NCI-H1105 (cell line): ENCODE measurements at regions not wholly inside any gene's neighbourhood (a gene's known extent, or its start where the extent isn't known, plus 50 kb on each side); places are given as distances from the start of the nearest gene placed in this dataset.

Source experiments
- DNase-seq: peaks from one replicate; lab custom pipeline; 2025; lab: John Stamatoyannopoulos, UW

DNA sequence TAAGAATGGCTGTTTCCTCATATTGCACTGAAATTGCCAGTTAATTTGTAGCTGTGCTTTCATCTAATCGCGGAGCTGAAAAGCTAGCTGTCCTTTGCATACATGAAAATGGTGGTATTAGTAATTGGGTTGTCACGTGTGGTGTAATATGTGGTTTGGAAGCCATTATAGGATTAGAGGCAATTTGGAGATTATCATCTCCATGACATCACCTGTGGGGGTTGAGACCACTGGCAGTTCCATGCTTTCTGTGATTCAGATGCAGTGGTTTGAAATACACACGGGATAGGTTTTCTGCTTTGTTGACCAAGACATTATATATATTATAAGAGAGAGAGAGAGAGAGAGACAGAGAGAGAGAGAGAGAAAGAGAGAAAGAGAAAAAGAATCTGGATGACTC is 180.8 kb downstream of the RAB11FIP2 start:
- DNase-seq, result no peak

DNA sequence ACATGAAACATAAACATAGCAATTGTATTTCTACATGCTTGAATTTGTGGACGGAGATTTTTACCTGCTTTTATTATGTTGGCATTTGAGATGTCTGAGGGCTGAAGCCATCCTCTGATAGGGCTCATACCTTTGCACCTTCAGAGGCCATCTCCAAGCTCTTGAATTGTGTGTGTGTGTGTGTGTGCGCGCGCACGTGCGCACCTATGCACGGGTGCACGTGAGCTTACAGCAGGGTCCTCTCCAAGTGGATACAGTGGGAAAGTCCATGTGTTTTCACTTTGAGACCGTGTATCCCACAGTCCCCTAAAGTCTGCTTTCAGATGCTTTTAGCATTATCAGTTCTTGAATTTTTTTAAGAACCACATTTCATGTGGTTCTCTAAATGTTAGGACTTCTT is 178.6 kb downstream of the RAB11FIP2 start:
- DNase-seq, result no peak

DNA sequence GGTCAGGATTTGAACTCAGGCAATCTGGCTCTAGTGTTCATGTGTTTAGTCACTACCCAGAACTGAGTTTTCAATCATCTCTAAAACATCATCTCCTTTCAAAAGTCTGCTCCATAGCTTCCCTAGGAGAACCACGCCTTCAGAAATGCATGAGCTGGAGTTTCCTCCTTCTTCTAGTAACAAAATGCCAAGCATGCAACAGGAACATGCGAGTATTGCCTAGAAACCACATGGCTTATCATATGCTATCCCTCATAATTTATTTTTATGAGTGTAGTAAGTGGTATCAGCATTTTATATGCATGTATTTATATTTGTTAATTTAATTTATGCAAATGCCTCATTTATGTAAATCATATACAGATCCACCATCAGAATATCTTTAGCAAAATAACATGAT is 170.9 kb downstream of the RAB11FIP2 start:
- DNase-seq, result no peak

DNA sequence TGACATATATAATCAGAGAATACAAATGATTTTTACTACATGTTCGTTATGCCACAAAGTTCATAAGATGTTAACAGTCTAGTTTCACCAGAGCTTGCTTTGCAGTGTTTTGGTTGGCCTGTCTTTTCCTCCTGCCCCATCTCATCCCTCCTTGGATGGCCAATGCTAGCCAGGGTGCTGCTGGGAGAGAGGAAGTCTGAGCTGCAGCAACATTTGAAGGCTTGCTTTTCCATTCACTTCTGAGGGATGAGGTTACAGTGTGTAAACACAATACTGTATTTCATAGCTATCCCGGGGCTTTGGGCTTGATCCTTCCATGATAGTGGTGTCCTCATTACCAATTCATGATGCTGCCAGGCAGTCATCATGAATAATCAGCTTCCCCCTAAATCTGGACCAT is 170.5 kb downstream of the RAB11FIP2 start:
- DNase-seq, result no peak

DNA sequence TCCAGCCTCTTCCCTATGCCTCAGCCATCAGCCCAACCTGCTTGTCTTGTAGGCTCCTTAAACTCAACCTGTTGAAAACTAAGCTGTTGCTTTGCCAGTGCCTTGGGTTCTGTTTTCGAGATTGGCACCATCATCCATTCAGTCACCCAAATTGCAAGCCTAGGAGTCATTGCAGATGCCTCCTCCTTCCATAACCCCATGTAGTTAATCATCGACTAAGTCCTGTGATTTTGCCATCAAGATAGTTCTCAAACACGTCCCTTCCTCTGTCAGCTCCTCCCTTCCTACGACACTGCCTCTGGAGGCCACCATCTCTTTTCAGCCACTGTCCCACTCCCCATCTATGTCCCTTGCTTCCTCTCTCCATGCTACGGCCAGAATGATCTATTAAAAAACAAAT is 168.1 kb downstream of the RAB11FIP2 start:
- DNase-seq, result no peak

DNA sequence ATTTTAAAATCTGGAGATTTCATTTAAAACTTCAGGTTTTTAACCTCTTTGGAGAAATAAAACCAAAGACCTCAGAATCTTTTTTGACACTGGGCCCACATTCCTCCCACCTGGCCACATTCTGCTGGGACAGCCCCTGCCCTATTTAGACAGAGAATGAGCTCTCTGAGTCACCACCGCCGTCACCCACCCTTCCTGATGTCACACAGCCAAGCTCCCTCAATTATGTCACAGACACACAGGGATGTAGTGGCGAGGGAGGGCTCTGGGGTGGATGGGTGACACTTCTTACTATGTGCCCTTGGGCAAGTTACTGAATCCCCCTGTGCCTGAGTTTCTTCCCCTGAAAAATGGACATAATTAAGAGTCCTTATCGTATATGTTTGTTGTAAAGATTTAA is 162.6 kb downstream of the RAB11FIP2 start:
- no peak for DNase-seq

DNA sequence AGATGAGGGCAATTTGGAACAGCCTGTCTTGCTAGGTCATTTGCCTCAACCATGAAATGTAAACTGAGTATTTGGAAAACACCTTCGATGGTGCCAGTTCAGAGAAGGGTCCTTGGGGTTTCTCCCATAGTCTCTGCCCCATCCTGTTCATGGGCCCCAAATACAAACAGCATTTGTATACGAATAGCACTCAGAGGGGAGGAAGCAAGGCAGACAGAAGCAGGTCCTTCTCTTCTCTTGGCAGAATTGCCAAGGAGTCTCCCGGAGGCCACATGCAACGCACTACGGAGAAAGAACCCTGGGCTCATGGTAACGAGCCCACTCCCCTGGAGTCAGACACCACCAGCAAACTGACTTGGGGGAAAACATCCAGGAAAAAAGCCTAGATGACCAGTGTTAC is 162.1 kb downstream of the RAB11FIP2 start:
- DNase-seq, result no peak

DNA sequence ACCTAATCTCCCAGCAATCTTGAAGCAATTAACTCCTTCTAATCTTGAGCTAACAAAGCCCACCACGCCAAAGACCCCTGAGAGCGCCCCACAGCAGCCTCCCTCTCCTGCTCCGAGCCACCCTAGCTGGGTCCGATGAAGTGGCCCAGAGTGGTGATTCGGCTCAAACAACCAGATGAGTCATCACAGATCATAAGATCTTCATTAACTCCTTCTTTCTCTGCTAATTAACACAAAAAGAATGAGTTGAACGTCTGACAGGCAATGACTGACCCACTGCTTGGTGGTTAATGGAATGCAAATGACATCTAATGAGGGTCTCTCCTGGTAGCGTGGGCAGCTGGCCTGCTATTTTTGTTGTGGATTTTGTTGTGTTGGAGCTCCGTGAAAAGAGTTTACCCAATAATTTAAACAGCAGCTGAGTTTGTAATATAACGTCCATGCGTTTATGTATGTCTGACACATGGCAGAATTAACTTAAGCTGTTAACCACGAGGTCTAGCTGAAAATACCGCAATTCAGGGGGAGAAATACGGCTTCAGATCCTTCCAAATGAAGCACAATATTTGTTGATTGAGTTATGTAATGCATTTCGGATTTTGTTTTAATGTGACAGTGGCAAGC is 161.4 kb downstream of the RAB11FIP2 start:
- DNase-seq, result no peak

DNA sequence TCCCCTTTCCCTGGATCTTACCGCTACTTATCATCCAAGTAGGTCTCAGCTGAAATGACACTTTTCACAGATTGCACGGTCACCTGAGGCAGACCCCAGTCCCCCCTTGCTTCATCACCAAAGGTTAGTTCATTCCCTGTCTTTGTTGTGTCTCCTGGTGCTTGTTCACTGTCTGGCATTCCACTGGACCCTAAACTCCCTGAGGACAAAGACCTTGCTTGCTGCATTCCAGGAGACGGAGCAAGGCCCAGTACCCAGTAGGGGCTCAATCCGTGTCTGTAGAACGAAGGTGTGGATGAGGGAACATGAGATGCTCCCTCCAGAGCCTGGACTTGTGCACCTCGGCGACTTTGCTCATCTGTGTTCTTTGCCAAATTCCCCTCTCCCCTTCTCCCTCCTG is 160.0 kb downstream of the RAB11FIP2 start:
- DNase-seq, result no peak

DNA sequence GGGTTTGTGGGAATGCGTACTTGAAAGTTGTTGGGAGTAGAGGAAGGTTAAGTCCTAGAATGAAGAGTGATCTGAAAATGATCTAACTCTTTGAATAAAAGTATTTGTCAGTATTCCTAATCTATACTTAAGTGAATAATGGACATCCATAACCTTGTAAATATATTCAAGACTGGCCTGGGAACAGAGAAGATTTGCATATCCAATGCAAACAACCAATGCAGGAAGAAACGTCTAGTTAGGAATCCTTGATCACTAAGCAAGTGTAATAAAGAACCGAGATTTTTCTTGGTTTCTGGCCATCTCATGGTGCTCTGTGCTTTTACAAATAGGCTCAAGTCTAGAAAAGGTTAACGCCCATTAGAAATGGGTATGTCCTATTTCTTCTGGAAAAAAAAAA is 157.1 kb downstream of the RAB11FIP2 start:
- no peak for DNase-seq

DNA sequence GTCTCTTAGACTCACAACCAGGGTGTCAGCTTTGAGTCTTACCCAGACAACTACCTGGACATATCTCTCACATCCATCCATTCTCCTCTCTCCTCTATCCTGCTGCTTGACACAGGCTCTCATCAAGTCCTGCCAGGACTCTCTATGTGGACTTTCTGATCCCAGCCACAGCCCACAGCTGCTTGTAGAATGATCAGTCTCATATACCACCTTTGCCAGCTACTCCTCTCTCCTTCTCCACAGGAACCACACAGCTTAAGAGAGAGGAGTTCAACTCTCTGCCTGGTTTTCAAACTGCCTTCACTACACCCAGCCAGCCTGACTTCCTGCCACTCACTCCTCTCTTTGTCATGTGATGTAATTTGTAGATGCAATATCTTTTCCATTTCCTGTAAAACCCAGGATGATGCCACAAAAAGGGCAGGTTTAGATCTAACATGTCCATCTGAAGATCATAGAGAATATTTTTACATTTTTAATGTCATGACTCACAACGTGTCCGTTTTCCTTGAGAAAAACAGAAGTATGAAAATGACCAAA is 154.0 kb downstream of the RAB11FIP2 start:
- DNase-seq, result no peak

DNA sequence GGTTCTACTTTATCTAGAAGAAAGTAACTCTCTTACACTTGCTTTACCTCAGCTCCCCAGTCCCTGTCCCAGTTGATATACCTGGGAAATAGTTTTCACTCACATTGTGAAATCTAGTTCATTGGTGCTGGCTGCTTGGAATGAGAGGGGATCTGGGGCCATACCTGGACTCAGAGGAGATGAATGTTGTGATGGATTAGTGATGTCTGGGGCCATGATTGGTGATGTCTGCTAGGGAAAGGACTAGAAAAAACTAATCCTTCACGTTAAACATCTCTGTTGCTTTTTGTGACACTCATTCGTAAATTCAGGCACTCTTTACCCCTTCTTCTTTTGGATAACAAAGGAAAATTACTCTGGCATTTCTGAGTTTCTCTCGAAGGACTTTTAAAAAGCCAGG is 152.4 kb downstream of the RAB11FIP2 start:
- no peak for DNase-seq

DNA sequence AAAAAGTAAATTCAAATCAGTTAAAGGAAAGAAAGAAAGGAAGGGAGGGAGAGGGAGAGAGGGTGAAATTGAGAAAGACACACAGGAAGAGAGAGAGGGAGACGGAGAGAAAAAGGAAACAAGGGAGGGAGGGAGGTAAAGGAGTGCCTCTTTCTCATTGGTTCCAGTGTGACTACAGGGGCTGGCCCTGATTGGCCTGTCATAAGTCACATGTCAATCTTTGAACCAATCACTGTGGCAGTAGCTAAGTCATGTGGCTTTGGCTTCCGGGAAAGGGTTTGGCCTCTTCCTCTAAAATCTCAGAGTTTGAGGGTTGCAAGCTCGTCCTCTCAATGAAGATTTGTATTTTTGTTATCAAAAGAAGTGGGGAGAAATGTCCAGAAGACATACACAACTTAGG is 150.2 kb downstream of the RAB11FIP2 start:
- no peak for DNase-seq

DNA sequence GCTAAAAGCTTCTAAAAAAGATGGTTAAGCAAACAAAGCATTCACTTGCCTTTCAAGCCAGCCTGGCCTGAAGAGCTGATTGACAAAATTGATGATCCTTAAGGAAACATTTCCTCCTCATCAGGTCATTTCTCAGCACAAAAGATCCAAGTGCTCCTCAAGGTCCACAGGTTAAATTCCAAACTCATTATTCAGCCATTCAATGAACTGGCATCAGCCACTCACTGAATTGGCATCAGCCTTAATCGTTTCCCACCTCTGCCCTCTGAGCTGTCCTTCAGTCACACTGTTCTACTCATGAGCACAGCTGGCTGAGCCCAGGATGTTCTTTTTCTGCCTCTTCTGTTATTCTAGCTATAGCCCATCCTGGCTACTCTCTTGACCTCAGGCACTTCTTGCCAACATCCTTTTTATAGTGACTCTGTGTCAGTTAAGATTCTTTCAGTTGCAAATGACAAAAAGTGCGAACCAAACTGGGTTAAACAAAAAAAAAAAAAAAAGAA is 147.5 kb downstream of the RAB11FIP2 start:
- DNase-seq, result no peak

DNA sequence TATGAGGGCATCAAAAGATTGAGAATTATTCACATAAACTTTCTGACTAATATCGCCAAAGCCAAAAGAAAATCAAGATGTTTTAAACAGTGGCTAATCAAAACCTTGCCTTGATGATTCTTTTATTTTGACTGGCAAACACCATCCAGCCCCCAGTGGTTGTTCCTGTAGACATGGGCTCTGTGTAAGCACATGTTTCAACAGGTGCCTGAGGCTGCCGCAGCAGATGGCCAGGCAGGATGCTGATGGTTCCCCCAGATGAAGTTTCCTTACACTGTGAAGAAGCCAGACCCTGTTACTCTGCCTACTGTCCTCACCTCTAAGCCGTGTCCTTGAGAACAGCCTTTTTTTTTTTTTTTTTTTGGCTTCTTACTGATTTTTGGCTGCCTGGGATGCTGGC is 146.5 kb downstream of the RAB11FIP2 start:
- DNase-seq, result no peak

DNA sequence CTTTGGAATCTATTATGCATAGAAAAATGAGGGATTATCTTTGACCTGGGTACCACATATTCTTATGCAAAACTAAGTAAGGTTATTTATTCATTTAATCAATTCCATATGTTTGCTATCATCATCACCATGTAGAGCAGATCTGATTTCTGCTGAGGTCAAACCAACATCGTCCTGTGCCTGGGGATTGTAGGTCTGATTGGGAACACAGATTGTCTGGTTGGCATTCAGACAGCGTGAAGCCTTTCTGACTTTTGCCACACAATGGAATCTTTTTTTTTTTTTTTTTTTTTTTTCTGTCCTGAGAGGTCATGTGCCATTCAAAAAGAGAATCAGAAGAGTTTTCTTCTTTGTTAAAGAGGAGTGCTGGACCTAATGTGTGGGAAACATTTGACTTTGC is 142.9 kb downstream of the RAB11FIP2 start:
- DNase-seq, result no peak

DNA sequence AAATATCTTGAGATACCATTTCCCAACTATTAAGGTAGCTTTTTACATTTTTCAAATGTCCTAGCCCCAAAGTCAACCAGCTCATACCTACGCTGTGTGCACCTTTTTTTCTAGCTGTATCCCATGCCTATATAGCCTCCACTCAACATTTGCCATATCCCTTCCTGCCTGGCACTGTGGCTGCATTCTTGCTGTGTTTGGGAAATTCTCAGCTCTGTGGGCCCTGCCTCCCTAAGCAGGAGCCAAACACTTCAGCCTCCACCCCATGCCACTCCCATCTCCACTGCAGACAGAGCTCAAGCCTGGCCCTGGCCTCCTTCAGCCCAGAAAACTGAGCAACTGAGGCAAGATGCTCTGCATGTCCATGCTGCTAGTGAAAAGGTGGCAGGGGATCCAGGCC is 141.3 kb downstream of the RAB11FIP2 start:
- DNase-seq, result no peak

DNA sequence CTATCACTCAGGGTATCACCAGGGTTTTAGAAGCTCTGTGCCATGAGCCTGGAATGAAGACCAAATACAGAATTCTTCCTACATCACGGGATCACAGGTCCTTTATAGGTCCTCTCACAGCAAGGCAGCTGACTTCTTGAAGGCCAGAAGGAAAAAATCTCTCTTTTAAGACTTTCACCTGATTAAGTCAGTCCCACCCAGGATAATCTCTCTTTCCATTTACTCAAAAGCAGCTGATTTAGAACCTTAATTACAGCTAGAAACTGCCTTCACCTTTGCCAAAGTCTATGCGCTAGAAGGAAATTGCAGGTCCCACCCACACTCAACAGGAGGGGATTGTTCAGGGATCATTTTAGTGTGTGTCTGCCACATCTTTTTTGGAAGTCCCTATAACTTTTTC is 135.1 kb downstream of the RAB11FIP2 start:
- no peak for DNase-seq

DNA sequence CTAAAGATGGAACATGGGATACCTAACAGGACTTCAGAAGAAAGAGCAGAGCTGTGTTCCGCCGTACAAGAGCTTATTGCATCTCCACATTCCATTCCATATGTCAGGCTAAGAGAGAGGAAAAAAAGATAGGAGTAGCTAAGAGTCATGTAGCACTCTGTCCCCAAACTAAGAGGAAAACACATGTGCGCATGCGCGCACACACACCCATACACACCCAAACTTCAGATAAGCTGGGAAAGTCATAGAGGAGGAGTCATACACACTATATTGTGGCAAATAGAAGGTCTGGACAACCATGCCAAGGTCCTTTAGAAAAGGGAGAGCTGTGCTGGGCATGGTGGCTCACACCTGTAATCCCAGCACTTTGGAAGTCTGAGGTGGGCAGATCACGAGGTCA is 132.4 kb downstream of the RAB11FIP2 start:
- DNase-seq, result no peak

DNA sequence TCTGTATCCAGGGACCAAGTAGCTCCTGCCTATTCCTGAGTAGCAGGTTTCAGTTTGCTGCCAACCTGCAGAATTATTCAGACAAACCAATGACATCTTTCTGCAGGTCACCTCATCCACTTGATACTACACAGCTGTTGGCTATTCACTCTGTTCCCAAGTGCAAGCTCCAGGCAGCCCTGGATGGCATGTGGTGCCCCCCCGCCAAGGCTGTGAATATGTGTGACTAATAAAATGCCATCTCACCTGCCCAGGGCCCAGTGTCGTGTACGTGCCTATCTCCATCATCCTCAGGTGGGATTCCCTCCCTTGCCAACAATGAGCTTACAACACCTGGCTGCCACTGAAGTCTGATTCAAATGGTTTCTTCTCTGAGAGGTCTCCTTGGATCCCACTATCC is 125.8 kb downstream of the RAB11FIP2 start:
- no peak for DNase-seq

DNA sequence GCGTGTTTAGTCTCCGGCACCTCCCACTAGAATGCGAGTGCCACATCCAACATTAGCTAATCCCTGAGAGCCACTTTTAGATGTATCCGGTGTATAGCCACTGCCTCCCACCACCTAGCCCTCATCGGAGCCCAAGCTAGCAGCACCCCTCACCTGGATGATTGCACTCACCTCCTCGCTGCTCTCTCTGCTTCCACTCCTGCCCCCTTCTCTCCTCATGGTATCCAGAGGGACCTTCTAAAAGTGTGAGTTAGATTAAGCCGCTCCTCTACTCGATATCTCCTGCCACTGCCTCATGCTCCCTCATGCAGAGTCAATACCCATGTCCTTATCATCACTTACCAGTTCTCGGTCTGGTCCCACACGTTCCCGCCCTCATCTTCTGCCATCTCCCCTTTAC is 125.3 kb downstream of the RAB11FIP2 start:
- no peak for DNase-seq

DNA sequence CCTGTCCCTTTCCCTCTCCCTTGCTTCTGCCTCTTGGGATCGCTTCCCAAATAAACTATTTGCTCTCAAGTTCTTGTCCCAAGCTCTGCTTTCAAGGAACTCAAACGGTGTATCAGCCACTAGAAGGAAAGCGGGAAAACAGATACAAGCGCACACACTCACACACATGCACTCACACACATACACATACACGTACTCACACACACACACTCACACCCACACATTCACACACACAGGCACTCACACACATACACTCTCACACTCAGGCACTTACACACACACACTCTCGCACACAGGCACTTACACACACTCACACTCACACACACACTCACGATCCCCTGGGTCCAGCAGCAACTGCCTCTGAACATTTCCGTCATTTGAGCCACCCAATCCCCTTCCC is 121.9 kb downstream of the RAB11FIP2 start:
- DNase-seq, result no peak

DNA sequence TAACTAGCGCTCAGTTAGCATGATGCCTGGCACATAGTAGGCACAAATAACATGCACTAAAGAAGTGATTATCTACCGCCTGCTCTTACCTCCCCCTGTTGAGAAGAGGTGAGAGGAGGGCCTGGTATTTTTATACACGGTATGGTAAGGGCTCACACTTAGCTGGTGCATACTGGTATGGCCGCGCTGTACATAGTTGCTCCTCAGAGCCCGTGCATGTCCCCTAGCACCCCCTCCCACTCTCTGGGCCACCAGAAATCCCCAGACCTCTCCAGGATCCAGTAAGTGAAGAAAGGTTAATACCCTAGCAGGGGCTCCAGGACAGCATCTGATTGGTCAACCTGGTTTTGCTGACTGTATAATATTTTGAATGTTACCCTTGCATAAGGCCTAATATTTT is 121.4 kb downstream of the RAB11FIP2 start:
- no peak for DNase-seq

DNA sequence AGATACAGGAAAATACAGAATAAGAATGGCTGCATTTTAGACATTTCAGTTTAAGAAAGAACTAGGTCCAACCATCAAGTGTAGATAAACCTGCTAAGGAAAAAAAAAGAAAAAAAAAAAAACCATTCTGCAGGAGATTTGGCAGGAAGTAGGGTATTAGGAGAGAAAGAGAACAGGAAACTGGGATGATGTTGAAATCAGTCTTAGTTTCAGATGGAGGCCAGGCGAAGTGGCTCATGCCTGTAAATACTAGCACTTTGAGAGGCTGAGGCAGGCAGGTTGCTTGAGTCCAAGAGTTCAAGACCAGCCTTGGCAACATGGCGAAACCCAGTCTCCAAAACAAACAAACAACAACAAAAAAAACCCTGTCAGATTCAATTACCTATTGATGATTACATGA is 120.2 kb downstream of the RAB11FIP2 start:
- no peak for DNase-seq
